Esophagus muscularis mucosa (tissue), 4 donors: ENCODE measurements at regions not wholly inside any gene's neighbourhood (a gene's known extent, or its start where the extent isn't known, plus 50 kb on each side); places are given as distances from the start of the nearest gene placed in this dataset.

Experiments
- DNase-seq: peaks from one replicate; pipeline ENCODE4 v3.0.0-alpha.2; 2017; ENCODE audit errors: extremely low spot score
- H3K27ac ChIP-seq, 4 donors: fragments of 200-600 bp; sonication (generic); replicated peaks in 1 of 4; 1 replicate in 3 of 4; 2 replicates in 1 of 4; pipeline ENCODE4 v1.5.1; 2016 to 2019; ENCODE audit warnings: mild to moderate bottlenecking in 1 of 4
- H3K27me3 ChIP-seq, 4 donors: fragments of 200-600 bp; sonication (generic); one replicate each; pipeline versions ENCODE4 v1.5.1 to v1.6.0; 2016 to 2019
- H3K36me3 ChIP-seq, 4 donors: fragments of 200-600 bp; sonication (generic); one replicate each; pipeline ENCODE4 v1.5.1; 2016 to 2019
- H3K4me1 ChIP-seq, 4 donors: fragments of 200-600 bp; sonication (generic); one replicate each; pipeline ENCODE4 v1.5.1; 2016 to 2019
- H3K4me3 ChIP-seq, 4 donors: fragments of 200-600 bp; sonication (generic); 1 replicate in 2 of 4; 2 replicates in 2 of 4; pipeline ENCODE4 v1.5.1; 2016 to 2019; ENCODE audit warnings: mild to moderate bottlenecking in 4 of 4, moderate library complexity in 1 of 4
- H3K9me3 ChIP-seq, 4 donors: fragments of 200-600 bp; sonication (generic); 1 replicate in 3 of 4; 2 replicates in 1 of 4; pipeline ENCODE4 v1.5.1; 2016 to 2019
- CTCF ChIP-seq, 3 experiments: fragments of 200-600 bp in 2 of 3; fragments of 450-650 bp in 1 of 3; sonication (generic) in 2 of 3; IDR thresholded peaks; one replicate each; pipeline ENCODE4 v1.5.1; 2017 to 2019; ENCODE audit warnings: antibody characterized with exemption in 3 of 3, mild to moderate bottlenecking in 2 of 3, moderate library complexity in 1 of 3
- EP300 ChIP-seq: sonication (generic); formaldehyde crosslinking; IDR thresholded peaks from one replicate; pipeline ENCODE4 v1.6.1; 2017; ENCODE audit warnings: antibody characterized with exemption
- POLR2A ChIP-seq: fragments of 450-650 bp; IDR thresholded peaks from one replicate; pipeline ENCODE4 v1.6.1; 2017; ENCODE audit warnings: antibody characterized with exemption, moderate library complexity, mild to moderate bottlenecking, low read depth
- POLR2AphosphoS5 ChIP-seq, 2 donors: sonication (generic); formaldehyde crosslinking; IDR thresholded peaks; one replicate each; pipeline ENCODE4 v1.6.1; 2017; ENCODE audit warnings: antibody characterized with exemption in 2 of 2
- WGBS: methylation state at CpG from one replicate; pipeline ENCODE4 v1.1.5; 2018; 5-methylcytosine and 5-hydroxymethylcytosine counted together
- intact Hi-C: fragments of 100-400 bp; cut with DNase I; formaldehyde crosslinking; loops from one replicate; pipeline ENCODE4 v1.15.1; 2023

DNA sequence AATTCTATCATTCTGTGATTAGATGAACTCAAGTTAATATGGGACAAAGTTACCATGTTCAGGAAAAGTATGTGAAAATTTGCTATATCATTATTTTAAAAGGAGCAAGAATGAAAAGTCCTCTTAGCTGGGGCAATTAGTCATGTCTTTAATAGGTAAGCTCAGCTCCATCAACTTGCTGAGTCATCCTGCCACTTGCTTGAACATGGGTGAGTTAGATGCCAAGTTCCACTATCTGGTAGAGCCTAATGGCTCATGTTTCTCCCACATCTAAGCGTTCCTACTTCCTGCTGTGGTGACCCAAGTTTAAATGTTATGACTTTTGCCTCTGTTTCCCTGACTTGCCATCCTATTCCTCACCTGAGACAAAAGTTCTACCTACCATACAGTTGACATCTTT is 276.8 kb downstream of the ZNF674 start:
- no peak for TF ChIP-seq POLR2AphosphoS5 (IDR thresholded peaks at IDR 0.05)
- no peak for TF ChIP-seq POLR2A
- no peak for TF ChIP-seq CTCF (IDR thresholded peaks at IDR 0.05)
- no peak for TF ChIP-seq EP300
- WGBS: 42% methylated on average over 1 of the region's 1 CpG
- H3K4me3 ChIP-seq: no peak overlapping the region
- no peaks in the 10 kb centered on the region for H3K36me3 ChIP-seq
- intact Hi-C loops: no loop called here
- H3K9me3 ChIP-seq: no peaks in the 10 kb centered on the region
- H3K27me3 ChIP-seq: no peaks in the 10 kb centered on the region
- no peaks in the 10 kb centered on the region for H3K4me1 ChIP-seq
- DNase-seq: no peak
- H3K27ac ChIP-seq: no peak overlapping the region

DNA sequence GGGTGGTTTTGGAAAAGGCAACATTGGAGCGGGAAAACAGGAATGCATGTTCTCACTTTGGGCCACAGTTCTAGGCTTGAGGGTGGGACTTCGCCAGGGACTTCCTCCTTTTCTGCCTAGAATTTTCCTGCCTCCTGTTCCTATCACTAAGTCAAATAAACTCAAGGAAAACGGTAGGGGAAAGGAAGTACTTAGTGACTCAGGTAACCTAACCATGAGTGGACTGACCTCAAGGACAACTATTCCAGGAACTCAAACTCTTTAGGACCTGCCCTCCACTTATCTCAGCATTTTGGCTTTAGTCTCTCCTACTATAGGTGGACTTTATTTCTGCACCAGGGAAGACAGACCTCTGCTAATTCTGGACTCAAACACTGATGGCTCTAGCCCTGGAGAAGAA is 281.7 kb downstream of the ZNF674 start:
- Histone ChIP-seq H3K27me3 (no peaks in the 10 kb centered on the region), H3K36me3 (no peaks in the 10 kb centered on the region), H3K4me3 (no peak overlapping the region), H3K9me3 (no peaks in the 10 kb centered on the region), H3K27ac (no peak overlapping the region), H3K4me1 (no peaks in the 10 kb centered on the region)
- intact Hi-C loops: no loop called here
- 79% methylated on average over 3 of the region's 3 CpGs for WGBS
- DNase-seq: no peak
- TF ChIP-seq EP300 (no peak), POLR2AphosphoS5 (IDR thresholded peaks at IDR 0.05) (no peak), CTCF (IDR thresholded peaks at IDR 0.05) (no peak), POLR2A (no peak)

- Histone ChIP-seq H3K4me3 (no peak overlapping the region), H3K9me3 (no peaks in the 10 kb centered on the region), H3K27me3 (no peaks in the 10 kb centered on the region), H3K4me1 (no peaks in the 10 kb centered on the region), H3K36me3 (no peaks in the 10 kb centered on the region), H3K27ac (no peak overlapping the region)
- WGBS: 72% methylated on average over 3 of the region's 3 CpGs
- no peak for DNase-seq
- TF ChIP-seq CTCF (IDR thresholded peaks at IDR 0.05) (no peak), EP300 (no peak), POLR2A (no peak), POLR2AphosphoS5 (IDR thresholded peaks at IDR 0.05) (no peak)
- intact Hi-C loops: no loop called here
Observed at GRCh38 chrX:46262304-46262703, 282.9 kb downstream of the ZNF674 start.

GRCh38 chrX:46260499-46260898 is 284.7 kb downstream of the ZNF674 start:
- Histone ChIP-seq H3K27ac (no peak overlapping the region), H3K27me3 (no peaks in the 10 kb centered on the region), H3K4me3 (no peak overlapping the region), H3K36me3 (no peaks in the 10 kb centered on the region), H3K9me3 (no peaks in the 10 kb centered on the region), H3K4me1 (no peaks in the 10 kb centered on the region)
- no peak for DNase-seq
- intact Hi-C loops: no loop called here
- TF ChIP-seq EP300 (no peak), CTCF (IDR thresholded peaks at IDR 0.05) (no peak), POLR2AphosphoS5 (IDR thresholded peaks at IDR 0.05) (no peak), POLR2A (no peak)
- 93% methylated on average over 1 of the region's 1 CpG for WGBS

- Histone ChIP-seq H3K4me3 (no peak overlapping the region), H3K27me3 (no peaks in the 10 kb centered on the region), H3K27ac (no peak overlapping the region), H3K9me3 (no peaks in the 10 kb centered on the region), H3K4me1 (no peaks in the 10 kb centered on the region), H3K36me3 (no peaks in the 10 kb centered on the region)
- TF ChIP-seq POLR2A: no peak
- no peak for TF ChIP-seq EP300
- no peak for TF ChIP-seq POLR2AphosphoS5 (IDR thresholded peaks at IDR 0.05)
- no peak for TF ChIP-seq CTCF (IDR thresholded peaks at IDR 0.05)
- intact Hi-C loops: no loop called here
- 60% methylated on average over 1 of the region's 1 CpG for WGBS
- no peak for DNase-seq
Observed at GRCh38 chrX:46258356-46258755, 286.9 kb downstream of the ZNF674 start.
